Epithelial cell of proximal tubule (primary cell): ENCODE measurements at regions not wholly inside any gene's neighbourhood (a gene's known extent, or its start where the extent isn't known, plus 50 kb on each side); places are given as distances from the start of the nearest gene placed in this dataset.

Source experiments
- DNase-seq: peaks from one replicate; pipeline ENCODE4 v3.0.0-alpha.2; 2011; ENCODE audit warnings: low read depth
- H3K4me3 ChIP-seq: 2 replicates; pipeline ENCODE4 v1.5.1; 2011; ENCODE audit warnings: low read depth, mild to moderate bottlenecking, low read length
- TF ChIP-seq, protein P1 (sequence below): conservative IDR thresholded peaks from 2 replicates; pipeline ENCODE4 v1.5.1; 2012; ENCODE audit warnings: low read depth, mild to moderate bottlenecking, low read length

DNA sequence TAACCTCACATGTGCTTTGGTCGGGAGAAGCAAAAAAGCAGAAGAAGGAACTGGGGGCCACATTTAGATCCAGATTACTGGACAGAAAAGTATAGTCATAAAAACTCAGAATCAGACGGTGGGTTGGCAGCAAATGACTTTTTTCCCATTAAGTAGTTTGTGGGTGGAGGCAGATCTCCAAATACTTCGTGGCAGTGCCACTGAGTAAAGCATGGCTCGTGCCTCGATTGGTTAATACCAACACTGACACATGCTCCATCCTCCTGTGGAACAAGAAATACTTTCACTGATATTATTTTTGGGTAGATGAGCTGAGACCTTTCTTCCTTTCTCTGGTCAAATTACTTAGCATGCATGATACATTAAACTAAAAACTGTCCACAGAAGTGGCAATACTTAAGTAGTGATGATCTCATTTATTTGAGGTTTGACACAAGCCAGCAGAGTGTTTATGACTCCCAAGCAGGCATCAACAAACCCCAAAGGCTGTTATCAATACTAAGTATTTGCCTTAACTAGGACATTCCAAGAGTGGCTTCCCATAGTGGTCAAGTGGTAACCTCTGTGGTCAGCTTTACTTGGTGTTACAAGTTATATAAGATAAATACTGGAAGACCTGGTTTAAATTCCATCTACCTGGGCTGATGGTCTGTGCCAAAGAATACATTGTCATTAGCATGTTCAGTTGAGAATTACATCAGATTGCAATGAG is 500.0 kb upstream of the RUNX1 start:
- no peak overlapping the region for H3K4me3 ChIP-seq
- TF ChIP-seq, protein P1, sequence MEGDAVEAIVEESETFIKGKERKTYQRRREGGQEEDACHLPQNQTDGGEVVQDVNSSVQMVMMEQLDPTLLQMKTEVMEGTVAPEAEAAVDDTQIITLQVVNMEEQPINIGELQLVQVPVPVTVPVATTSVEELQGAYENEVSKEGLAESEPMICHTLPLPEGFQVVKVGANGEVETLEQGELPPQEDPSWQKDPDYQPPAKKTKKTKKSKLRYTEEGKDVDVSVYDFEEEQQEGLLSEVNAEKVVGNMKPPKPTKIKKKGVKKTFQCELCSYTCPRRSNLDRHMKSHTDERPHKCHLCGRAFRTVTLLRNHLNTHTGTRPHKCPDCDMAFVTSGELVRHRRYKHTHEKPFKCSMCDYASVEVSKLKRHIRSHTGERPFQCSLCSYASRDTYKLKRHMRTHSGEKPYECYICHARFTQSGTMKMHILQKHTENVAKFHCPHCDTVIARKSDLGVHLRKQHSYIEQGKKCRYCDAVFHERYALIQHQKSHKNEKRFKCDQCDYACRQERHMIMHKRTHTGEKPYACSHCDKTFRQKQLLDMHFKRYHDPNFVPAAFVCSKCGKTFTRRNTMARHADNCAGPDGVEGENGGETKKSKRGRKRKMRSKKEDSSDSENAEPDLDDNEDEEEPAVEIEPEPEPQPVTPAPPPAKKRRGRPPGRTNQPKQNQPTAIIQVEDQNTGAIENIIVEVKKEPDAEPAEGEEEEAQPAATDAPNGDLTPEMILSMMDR = no peak
- DNase-seq = no peak

DNA sequence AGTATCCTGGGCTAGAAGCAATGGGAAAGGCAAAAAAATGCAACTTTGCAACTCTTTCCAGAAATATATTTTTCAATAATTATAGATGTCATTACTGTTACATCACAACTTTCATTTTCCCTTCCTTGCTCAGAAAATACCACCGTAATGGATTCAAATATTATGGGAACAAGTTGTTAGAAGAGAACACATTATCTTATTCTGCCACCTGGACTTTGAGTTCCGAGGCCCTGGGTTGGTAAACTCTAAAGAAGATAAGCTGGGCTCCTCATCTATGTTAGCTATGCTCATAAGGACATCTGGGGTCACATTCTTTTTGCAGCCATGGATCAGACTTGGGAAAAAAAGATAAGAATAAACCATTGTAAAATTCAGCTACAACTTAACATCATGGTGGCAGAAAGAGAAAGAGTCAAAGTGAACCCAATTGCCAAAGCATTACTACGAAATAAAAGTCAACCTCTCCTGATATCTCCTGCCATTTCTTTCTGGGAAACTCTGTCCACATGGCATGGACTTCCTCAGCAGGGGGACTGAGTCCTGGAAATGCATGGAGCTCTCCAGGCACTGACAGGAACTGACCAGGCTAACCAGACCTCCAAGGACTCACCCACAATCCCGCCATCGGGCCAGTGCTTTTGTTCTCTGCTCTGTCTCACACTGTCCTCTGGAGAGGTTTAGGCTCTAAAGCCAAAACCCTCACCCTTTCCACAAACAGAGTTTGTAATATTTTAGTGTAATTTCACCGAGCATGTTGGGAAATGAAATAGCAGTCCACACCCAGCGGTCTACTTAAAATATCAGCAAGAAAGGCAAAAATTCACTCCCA is 499.1 kb upstream of the RUNX1 start:
- no peak overlapping the region for H3K4me3 ChIP-seq
- TF ChIP-seq, protein P1 = no peak
- no peak for DNase-seq

DNA sequence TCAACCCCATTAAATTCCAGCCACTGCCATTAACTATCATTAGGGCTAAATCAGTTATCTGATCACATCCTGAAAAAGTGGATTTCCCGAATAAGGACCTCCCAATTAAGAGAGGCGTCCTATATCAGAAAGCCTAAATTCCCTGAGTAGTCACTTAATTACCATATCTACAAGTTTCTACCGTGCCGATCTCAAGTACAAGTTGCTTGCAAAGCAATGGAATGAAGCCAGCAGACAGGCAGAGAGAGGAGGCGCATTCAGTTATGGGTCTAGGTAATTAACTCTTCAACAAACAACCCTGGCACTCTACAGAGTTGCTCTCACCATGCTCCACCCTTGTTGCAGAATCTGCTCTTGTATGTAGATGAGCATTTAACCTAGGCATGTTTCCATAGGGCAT is 494.6 kb upstream of the RUNX1 start:
- H3K4me3 ChIP-seq = no peak overlapping the region
- TF ChIP-seq, protein P1 = no peak
- no peak for DNase-seq

DNA sequence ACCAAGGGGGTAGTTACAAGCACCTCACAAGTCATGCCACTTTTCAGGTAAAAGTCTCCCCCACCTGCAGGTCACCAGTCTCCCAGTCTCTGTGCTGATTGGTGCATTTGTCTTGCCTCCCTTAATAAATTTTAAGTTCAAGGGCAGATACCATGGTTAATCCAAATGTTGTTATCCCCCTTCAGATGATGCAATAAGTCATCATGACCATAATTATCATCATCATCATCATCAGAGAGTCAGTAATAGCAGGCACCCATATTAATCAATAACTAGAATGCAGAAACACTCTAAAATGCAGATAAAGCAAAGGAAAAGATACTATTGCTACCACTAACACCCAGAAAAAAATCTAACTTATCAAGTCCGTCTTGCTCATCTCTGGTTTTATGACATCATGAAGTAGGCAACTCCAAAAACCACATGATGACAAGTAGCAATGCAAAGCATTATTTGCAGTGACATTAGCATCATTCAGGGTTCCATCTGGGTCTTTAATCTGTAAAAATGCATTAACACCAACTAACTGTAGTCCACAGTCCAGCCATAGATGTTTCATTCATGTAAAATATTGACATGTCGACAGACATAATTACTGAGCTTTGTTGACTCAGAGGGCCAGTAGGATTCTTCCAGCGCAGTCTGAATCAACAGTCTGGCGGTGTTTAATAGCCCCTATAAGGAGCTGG is 492.0 kb upstream of the RUNX1 start:
- H3K4me3 ChIP-seq = no peak overlapping the region
- DNase-seq = no peak
- TF ChIP-seq, protein P1 = no peak

DNA sequence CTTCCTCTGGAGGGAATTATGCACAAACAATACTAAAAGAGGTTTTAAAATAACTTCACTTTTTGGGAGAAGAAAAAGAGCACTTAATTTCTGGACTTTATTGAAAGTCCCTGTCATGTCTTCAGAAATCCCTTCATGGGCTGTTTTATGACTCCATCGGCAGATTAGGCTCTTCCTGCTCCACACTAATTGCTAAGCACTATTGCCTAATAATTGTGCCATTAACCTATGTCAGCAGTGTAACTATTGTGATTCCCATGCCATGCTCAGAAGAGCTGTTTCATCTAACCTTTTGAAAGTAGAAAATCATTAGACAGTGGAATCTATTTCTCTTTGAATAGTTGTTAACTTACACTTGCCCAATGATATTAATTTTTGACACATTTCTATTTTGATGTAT is 489.3 kb upstream of the RUNX1 start:
- no peak for DNase-seq
- H3K4me3 ChIP-seq = no peak overlapping the region
- TF ChIP-seq, protein P1 = no peak

DNA sequence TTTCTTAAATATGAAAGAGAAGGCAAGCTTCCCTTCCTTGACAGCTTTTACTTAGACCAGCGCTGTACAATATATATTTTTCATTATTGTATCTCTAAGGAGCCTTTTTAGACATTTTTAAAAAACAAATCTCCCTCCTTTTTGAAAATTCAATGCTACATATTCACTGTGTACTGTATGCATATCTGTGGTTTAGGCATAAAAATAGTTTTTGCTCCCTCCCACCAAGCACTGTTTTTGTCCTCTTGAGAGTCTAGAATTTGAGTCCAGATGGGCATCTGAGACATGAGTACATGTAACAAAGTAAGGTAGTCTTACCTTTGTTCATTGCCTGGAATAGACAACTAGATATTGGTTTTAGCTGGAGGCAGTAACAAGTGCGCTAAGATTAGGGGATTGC is 488.5 kb upstream of the RUNX1 start:
- no peak overlapping the region for H3K4me3 ChIP-seq
- TF ChIP-seq, protein P1 = no peak
- no peak for DNase-seq
